Spleen (tissue), 7 donors: ENCODE measurements at regions not wholly inside any gene's neighbourhood (a gene's known extent, or its start where the extent isn't known, plus 50 kb on each side); places are given as distances from the start of the nearest gene placed in this dataset.

Experiments used
- POLR2A ChIP-seq, 3 donors: fragments of 450-650 bp; IDR thresholded peaks; one replicate each; pipeline ENCODE4 v1.5.1; 2017; ENCODE audit warnings: antibody characterized with exemption in 3 of 3, mild to moderate bottlenecking in 1 of 3
- POLR2AphosphoS5 ChIP-seq, 3 donors: sonication (generic); formaldehyde crosslinking; IDR thresholded peaks; one replicate each; pipeline ENCODE4 v1.5.1; 2017; ENCODE audit warnings: antibody characterized with exemption in 3 of 3
- TF ChIP-seq, protein P1 (sequence below), 11 experiments: fragments of 200-600 bp in 7 of 11; fragments of 450-650 bp in 4 of 11; sonication (generic) in 4 of 11; IDR thresholded peaks in 8 of 11; conservative IDR thresholded peaks in 3 of 11; 1 replicate in 7 of 11; 2 replicates in 4 of 11; pipeline versions ENCODE4 v1.4.0 to v1.8.0; 2016 to 2021; ENCODE audit warnings: antibody characterized with exemption in 11 of 11, inconsistent platforms in 4 of 11, mild to moderate bottlenecking in 1 of 11
- donor health status: DM: no; HTN: no; CAD: no; lungs with moderate emphysema.
- donor health status: DM: no; HTN: no; CAD: no.
- donor health status: DM: no; HTN: no; CAD: no.

- TF ChIP-seq, protein P1, sequence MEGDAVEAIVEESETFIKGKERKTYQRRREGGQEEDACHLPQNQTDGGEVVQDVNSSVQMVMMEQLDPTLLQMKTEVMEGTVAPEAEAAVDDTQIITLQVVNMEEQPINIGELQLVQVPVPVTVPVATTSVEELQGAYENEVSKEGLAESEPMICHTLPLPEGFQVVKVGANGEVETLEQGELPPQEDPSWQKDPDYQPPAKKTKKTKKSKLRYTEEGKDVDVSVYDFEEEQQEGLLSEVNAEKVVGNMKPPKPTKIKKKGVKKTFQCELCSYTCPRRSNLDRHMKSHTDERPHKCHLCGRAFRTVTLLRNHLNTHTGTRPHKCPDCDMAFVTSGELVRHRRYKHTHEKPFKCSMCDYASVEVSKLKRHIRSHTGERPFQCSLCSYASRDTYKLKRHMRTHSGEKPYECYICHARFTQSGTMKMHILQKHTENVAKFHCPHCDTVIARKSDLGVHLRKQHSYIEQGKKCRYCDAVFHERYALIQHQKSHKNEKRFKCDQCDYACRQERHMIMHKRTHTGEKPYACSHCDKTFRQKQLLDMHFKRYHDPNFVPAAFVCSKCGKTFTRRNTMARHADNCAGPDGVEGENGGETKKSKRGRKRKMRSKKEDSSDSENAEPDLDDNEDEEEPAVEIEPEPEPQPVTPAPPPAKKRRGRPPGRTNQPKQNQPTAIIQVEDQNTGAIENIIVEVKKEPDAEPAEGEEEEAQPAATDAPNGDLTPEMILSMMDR (IDR thresholded peaks at IDR 0.05 in 8 of 11, conservative IDR thresholded peaks at IDR 0.05 in 3 of 11), result no peak
- TF ChIP-seq POLR2AphosphoS5 (IDR thresholded peaks at IDR 0.05), result no peak
- no peak for TF ChIP-seq POLR2A (IDR thresholded peaks at IDR 0.05)
These were observed 628.3 kb upstream of the GRAMD2B start for GRCh38 chr5:125794922-125795321.
